ENCODE measurements at regions not wholly inside any gene's neighbourhood (a gene's known extent, or its start where the extent isn't known, plus 50 kb on each side); places are given as distances from the start of the nearest gene placed in this dataset.

DNA sequence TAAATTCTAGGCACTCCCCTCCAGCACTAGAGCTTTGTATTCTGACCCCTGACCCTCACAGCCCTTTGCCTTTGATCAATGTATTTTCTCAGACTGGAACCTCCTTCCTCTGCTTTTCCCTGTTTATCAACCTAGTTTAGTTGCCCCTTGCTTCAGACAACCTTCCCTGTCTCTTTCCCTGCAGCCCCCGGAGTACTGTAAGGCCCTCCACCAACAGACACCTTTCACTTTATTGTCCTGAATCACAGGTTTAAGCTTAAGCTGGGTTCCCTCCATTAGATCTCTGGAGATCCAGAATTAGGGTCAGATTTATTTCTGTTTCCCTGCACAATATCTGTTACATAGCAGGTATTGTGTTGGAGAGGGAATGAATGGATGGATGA is 140.2 kb downstream of the DDX1 start:
- Mint-ChIP-seq H3K4me3 (no peak overlapping the region), H3K27me3 (ENCODE audit: low read depth, poor library complexity) (peaks cover 18% of the 10 kb centered on the region), H3K27ac (no peak overlapping the region), H3K4me1 (peaks cover 82% of the 10 kb centered on the region), H3K9me3 (no peaks in the 10 kb centered on the region), H3K36me3 (ENCODE audit: low read depth) (no peaks in the 10 kb centered on the region)
- no peak for DNase-seq
- TF ChIP-seq, protein P1, sequence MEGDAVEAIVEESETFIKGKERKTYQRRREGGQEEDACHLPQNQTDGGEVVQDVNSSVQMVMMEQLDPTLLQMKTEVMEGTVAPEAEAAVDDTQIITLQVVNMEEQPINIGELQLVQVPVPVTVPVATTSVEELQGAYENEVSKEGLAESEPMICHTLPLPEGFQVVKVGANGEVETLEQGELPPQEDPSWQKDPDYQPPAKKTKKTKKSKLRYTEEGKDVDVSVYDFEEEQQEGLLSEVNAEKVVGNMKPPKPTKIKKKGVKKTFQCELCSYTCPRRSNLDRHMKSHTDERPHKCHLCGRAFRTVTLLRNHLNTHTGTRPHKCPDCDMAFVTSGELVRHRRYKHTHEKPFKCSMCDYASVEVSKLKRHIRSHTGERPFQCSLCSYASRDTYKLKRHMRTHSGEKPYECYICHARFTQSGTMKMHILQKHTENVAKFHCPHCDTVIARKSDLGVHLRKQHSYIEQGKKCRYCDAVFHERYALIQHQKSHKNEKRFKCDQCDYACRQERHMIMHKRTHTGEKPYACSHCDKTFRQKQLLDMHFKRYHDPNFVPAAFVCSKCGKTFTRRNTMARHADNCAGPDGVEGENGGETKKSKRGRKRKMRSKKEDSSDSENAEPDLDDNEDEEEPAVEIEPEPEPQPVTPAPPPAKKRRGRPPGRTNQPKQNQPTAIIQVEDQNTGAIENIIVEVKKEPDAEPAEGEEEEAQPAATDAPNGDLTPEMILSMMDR (IDR thresholded peaks at IDR 0.05) = no peak

DNA sequence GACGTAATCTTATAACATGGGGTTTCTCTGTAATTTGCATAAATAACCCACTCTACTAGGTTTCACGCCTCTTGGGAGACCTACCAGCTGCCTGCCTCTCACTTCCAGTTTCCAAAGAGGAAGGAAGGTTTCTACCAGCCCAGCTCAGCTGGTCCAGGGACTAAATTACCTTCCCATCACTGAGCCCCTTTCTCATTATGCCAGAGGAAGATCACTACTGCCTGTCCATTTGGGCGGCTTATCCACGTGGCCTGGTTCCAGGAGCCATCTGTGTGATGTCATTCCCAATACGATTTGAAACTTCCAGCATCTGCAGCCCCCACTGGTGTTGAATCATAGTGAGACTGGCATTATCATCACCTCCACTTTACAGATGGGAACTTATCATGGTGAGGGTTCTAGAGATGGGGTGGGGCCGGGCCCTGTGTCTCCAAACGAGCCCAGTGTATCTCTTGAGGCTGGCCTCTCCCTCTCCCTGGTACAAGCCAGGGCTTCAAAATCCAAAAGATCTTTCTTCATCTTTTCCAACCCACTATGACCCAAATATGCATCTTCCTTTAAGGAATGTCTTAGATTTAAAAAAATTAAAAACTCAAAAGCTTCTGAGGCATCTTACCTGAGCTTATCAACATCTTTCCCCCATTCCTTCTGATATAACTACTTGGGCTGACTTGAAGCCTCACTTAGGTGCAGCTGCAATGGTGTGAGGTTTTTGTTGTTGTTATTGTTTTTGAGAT is 140.8 kb downstream of the DDX1 start:
- H3K27ac Mint-ChIP-seq = no peak overlapping the region
- H3K4me1 Mint-ChIP-seq = peaks cover 80% of the 10 kb centered on the region
- H3K4me3 Mint-ChIP-seq = no peak overlapping the region
- H3K27me3 Mint-ChIP-seq (ENCODE audit: low read depth, poor library complexity) = peaks cover 15% of the 10 kb centered on the region
- no peaks in the 10 kb centered on the region for H3K36me3 Mint-ChIP-seq (ENCODE audit: low read depth)
- H3K9me3 Mint-ChIP-seq = peaks cover 3% of the 10 kb centered on the region
- no peak for DNase-seq
- TF ChIP-seq, protein P1 (IDR thresholded peaks at IDR 0.05) = no peak

DNA sequence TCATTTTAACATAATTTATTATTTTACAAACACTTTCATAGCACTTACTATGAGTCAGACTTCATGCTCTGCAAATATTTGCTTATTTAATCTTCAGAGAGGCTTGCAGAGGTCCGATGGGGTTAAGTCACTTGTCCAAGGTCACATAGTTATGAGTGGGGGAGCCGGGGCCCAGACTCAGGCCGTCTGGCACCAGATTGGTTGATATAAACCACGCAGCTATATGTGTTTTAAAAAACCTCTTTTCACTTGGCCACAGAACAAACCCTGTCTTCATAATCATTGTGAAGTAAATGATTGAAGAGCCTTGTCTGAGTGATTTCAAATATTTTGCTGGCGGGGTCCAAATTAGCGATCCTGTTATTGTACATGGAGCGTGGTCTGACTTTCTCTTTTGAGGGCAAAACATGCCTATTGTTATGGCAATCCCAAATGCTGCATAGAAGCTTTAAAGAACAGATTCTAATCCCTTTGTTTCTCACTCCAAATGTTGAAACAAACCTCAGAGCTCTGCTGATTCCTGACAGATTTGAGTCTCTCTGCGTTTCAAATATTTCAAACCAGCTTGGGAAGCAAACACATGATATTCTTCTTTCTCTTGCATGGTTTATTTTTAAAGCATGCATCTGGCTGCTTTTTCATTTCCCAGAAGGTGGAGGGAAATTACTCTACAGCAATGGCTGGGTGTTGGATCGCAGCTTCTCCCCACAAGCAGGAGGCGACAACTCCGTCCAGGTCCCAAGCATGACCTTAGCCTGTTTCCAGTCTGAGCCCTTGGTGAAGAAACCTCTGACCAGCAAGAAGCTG is 142.4 kb downstream of the DDX1 start:
- Mint-ChIP-seq H3K4me1 (peaks cover 67% of the 10 kb centered on the region), H3K27me3 (ENCODE audit: low read depth, poor library complexity) (peaks cover 13% of the 10 kb centered on the region), H3K9me3 (peaks cover 15% of the 10 kb centered on the region), H3K36me3 (ENCODE audit: low read depth) (no peaks in the 10 kb centered on the region), H3K27ac (no peak overlapping the region), H3K4me3 (no peak overlapping the region)
- no peak for DNase-seq
- TF ChIP-seq, protein P1 (IDR thresholded peaks at IDR 0.05) = no peak

DNA sequence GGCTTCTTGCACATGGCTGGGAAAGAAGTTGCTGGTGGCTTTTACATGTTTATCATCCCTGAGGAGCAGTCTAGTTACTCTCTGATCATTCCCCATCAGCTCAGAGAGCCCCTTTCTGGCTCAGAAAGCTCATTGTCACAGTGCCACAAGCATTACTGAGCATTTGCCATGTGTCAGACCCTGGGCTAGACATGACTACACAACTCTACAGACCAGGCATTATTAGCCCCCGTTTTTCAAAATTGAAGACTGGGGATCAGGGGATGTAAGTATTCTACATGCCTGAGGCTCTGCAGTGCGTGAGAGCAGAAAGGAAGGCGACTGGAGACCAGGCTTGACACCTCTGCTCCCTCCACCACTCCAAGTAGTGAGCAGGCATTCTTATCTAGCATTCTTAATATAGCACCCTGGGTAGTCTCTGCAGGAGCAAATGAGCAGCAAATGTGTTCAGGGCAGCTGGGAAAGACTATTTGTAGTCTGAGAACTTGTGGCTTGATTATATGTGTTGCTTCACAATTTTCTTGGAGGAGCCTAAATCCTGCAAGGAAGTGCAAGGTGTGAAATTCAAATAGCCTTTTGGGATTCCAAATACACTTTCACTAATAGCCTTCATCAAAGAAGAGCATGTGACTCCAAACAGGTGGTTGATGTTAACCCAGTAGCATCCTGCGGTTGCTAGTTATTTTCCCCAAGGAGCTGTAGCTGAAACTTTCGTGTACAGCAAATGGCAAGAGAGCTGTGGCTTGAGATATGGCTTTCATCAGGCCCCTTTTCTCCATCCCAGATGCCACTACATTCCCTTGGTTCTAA is 143.2 kb downstream of the DDX1 start:
- TF ChIP-seq, protein P1 (IDR thresholded peaks at IDR 0.05) = no peak
- no peak overlapping the region for H3K4me3 Mint-ChIP-seq
- peaks cover 13% of the 10 kb centered on the region for H3K27me3 Mint-ChIP-seq (ENCODE audit: low read depth, poor library complexity)
- H3K4me1 Mint-ChIP-seq = peaks cover 59% of the 10 kb centered on the region
- H3K27ac Mint-ChIP-seq = no peak overlapping the region
- H3K9me3 Mint-ChIP-seq = peaks cover 20% of the 10 kb centered on the region
- no peaks in the 10 kb centered on the region for H3K36me3 Mint-ChIP-seq (ENCODE audit: low read depth)
- no peak for DNase-seq

DNA sequence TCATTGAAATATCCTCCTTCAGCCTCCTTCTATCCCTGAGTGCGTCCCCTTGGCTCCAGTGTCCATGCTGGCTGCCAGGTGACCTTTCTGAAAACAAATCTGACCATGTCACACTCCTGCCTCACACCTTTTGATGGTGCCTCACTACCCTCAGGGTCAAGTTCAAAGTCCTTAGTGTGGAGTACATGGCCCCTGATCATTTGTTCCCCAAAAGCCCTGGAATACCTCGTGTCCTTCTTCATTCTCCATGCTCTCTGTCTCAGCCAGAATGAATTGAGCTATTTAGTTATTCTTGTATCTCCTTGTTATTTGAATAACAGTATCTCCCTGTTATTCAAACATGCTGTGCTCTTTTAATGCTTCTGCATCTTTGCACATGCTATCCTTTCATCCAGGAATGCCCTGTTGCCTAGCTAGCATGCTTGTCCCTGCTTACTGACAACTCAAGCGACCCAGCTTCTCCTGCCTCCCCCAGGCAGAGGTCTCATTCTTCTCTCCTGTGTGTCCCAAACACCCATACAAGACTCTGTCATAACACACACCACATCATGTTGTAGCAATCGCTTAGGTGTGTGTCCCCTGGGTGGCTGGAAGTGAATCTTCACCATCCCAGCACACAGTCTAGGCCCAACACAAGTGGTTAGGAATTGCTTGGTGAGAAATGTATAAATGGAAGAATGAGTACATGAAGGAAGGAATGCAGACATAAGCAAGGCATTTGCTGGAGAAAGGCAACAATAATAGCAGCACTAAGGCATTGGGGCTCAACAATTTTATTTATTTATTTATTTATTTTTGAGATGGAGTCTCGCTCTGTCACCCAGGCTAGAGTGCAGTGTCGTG is 144.0 kb downstream of the DDX1 start:
- Mint-ChIP-seq H3K9me3 (peaks cover 25% of the 10 kb centered on the region), H3K36me3 (ENCODE audit: low read depth) (peaks cover 4% of the 10 kb centered on the region), H3K4me1 (peaks cover 51% of the 10 kb centered on the region), H3K27me3 (ENCODE audit: low read depth, poor library complexity) (peaks cover 13% of the 10 kb centered on the region), H3K27ac (no peak overlapping the region), H3K4me3 (no peak overlapping the region)
- DNase-seq = no peak
- TF ChIP-seq, protein P1 (IDR thresholded peaks at IDR 0.05) = no peak
